ENCODE measurements at regions not wholly inside any gene's neighbourhood (a gene's known extent, or its start where the extent isn't known, plus 50 kb on each side); places are given as distances from the start of the nearest gene placed in this dataset.

DNA sequence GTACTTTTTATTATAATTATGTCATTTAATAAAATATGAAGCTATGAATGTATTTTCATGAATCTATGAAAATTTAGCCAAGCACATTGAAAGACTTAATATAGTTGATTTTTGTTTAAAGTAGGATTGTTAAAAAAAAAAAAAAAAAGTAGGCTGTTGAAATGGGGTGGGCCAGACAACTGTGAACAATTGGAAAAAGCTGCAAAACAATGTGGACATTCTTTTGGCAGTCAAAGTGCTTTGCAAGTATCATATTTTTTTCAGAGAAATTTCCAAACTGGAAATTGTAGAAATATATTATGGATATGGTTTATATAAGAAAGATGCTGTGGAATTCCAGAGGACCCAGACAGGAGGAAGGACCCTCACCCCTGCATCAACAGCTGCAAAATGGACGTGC is 82.1 kb downstream of the ETAA1 start:
- H3K4me3 ChIP-seq (ENCODE audit: low read depth, low read length): no peak overlapping the region
- no peak for DNase-seq (ENCODE audit: low read depth)
- in situ Hi-C loops (cut with HindIII; ENCODE audit: low sequenced_read_pairs): no loop called here
- TF ChIP-seq, protein P1, sequence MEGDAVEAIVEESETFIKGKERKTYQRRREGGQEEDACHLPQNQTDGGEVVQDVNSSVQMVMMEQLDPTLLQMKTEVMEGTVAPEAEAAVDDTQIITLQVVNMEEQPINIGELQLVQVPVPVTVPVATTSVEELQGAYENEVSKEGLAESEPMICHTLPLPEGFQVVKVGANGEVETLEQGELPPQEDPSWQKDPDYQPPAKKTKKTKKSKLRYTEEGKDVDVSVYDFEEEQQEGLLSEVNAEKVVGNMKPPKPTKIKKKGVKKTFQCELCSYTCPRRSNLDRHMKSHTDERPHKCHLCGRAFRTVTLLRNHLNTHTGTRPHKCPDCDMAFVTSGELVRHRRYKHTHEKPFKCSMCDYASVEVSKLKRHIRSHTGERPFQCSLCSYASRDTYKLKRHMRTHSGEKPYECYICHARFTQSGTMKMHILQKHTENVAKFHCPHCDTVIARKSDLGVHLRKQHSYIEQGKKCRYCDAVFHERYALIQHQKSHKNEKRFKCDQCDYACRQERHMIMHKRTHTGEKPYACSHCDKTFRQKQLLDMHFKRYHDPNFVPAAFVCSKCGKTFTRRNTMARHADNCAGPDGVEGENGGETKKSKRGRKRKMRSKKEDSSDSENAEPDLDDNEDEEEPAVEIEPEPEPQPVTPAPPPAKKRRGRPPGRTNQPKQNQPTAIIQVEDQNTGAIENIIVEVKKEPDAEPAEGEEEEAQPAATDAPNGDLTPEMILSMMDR (IDR thresholded peaks at IDR 0.05; ENCODE audit: low read depth, low read length, missing control alignments): no peak

DNA sequence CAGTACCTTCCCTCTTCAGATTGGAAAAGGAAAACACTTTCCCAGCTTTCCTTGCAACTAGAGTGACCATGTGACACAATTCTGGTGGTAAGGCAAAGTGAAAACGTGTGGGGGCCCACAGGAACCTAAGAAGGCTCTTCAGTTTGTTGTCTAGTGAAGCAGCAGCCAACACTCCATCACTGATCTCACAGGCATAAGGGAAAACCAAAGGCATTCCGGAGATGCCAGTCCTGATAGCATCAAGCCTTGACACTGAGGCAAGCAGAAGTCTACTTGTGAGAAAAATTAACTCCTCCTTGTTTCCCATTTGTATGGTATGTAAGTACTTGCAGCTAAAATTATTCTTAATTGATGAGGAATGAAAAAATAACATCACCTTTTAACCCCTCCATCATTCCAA is 88.3 kb downstream of the ETAA1 start:
- H3K4me3 ChIP-seq (ENCODE audit: low read depth, low read length): no peak overlapping the region
- DNase-seq (ENCODE audit: low read depth): no peak
- in situ Hi-C loops (cut with HindIII; ENCODE audit: low sequenced_read_pairs): no loop called here
- TF ChIP-seq, protein P1 (IDR thresholded peaks at IDR 0.05; ENCODE audit: low read depth, low read length, missing control alignments): no peak

DNA sequence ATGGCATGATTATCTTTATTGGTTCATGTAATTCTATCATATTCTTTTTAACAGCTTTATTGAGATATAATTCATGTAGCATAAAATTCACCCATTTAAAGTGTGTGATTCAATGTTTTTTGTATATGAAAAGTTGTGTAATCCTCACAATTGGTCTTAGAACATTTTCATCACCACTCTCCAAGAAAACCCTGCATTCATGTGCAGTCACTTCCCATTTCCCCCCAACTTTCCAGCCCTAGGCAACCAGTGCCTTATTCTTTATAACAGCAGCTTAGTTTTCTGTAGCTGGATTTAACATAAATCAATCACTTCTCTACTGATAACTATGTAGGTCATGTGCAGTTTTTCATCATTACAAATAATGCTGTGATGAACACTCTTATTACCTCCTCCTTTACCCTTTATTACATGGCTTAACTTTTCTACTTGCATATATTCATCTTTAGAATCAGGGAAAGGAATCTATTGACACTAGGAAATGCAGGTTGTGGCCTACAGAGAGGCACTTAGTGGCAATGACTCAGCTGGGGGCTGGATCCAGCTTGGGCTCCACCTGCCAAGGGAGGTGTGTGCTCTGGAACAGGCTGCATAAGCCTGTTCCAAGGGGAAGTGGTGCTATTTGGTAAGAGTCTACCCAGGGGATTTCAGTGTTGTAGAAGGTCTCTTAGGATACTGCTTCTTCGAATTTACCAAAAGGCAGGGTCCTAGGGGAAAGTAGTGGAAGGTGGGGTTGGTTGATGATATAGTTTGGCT is 89.1 kb downstream of the ETAA1 start:
- in situ Hi-C loops (cut with HindIII; ENCODE audit: low sequenced_read_pairs): no loop called here
- H3K4me3 ChIP-seq (ENCODE audit: low read depth, low read length): no peak overlapping the region
- DNase-seq (ENCODE audit: low read depth): no peak
- TF ChIP-seq, protein P1 (IDR thresholded peaks at IDR 0.05; ENCODE audit: low read depth, low read length, missing control alignments): no peak

DNA sequence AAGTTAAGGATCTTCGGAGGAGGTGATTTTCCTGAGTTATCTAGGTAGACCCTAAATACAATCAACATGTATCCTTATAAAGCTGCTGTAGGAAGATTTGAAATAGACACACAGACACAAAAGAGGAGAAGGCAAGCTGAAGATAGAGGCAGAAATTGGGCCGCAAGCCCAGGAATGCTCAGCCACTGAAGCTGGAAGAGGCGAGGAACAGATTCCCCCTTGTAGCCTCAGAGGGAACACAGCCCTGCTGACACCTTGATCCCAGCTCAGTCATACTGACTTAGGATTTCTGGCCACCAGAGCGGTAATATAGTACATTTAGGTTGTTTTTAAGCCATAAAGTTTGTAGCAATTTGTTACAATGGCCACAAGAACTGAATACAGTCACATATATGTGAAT is 90.9 kb downstream of the ETAA1 start:
- TF ChIP-seq, protein P1 (IDR thresholded peaks at IDR 0.05; ENCODE audit: low read depth, low read length, missing control alignments): no peak
- no peak overlapping the region for H3K4me3 ChIP-seq (ENCODE audit: low read depth, low read length)
- in situ Hi-C loops (cut with HindIII; ENCODE audit: low sequenced_read_pairs): no loop called here
- DNase-seq (ENCODE audit: low read depth): no peak

DNA sequence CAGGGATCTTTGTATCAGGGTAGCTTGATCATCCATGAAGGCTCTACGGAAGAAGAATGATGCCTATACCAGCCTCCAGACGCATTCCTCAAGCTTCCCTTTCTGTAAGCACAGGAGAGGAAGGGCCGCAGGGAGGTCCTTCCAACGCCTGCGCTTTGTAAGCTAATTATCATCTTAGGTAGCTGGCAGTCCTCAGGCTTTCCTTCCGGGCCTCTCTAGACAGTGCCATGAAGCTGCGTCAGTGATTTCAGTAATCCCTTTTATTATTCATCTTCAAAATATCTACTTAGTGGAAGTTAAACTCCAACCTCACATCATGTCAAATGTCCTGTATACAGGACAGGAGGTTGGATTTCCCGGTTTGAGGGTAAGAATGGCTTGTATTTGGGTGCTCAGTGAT is 92.3 kb downstream of the ETAA1 start:
- in situ Hi-C loops (cut with HindIII; ENCODE audit: low sequenced_read_pairs): no loop called here
- DNase-seq (ENCODE audit: low read depth): no peak
- TF ChIP-seq, protein P1 (IDR thresholded peaks at IDR 0.05; ENCODE audit: low read depth, low read length, missing control alignments): no peak
- no peak overlapping the region for H3K4me3 ChIP-seq (ENCODE audit: low read depth, low read length)

DNA sequence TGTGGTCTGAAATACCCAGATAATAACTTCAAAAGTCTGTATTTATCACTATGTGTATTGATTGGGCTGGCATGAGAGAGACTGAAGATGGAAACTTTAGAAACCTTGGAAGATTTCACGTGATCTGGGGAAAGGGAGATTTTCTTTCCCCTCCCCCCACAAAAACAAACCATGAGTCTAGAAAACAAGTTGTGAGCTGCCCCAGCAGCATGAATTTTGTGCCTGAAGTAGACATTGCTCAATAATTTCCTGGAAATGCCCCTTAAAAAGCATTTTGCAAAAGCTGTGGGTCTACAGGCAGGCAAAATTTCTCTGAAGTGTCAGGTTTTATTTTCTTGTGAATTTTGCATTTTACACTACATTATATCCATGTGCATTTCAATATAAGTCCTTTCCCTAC is 101.8 kb downstream of the ETAA1 start:
- no peak for DNase-seq (ENCODE audit: low read depth)

More for the DNA sequence above, 101.8 kb downstream of the ETAA1 start:
- in situ Hi-C loops (cut with HindIII; ENCODE audit: low sequenced_read_pairs): no loop called here
- TF ChIP-seq, protein P1 (IDR thresholded peaks at IDR 0.05; ENCODE audit: low read depth, low read length, missing control alignments): no peak
- no peak overlapping the region for H3K4me3 ChIP-seq (ENCODE audit: low read depth, low read length)
